ENCODE measurements at regions not wholly inside any gene's neighbourhood (a gene's known extent, or its start where the extent isn't known, plus 50 kb on each side); places are given as distances from the start of the nearest gene placed in this dataset.

GRCh38 chr1:53391982-53392381, 64.1 kb upstream of the LRP8 start:
- TF ChIP-seq MAX (IDR thresholded peaks at IDR 0.05), result no peak
- no peak for TF ChIP-seq TAF1 (IDR thresholded peaks at IDR 0.05; ENCODE audit: low read depth)
- TF ChIP-seq TEAD4 (IDR thresholded peaks at IDR 0.05), result no peak
